ENCODE measurements at regions not wholly inside any gene's neighbourhood (a gene's known extent, or its start where the extent isn't known, plus 50 kb on each side); places are given as distances from the start of the nearest gene placed in this dataset.
"Not testable (repeated sequence)": the region's sequence is repeated elsewhere in the genome, so short reads cannot be mapped to it uniquely, and the experiment has no call there.

GRCh38 chr2:16970948-16971347 is 305.3 kb upstream of the CYRIA start:
- DNase-seq (ENCODE audit: low read depth), result not testable (repeated sequence)

DNA sequence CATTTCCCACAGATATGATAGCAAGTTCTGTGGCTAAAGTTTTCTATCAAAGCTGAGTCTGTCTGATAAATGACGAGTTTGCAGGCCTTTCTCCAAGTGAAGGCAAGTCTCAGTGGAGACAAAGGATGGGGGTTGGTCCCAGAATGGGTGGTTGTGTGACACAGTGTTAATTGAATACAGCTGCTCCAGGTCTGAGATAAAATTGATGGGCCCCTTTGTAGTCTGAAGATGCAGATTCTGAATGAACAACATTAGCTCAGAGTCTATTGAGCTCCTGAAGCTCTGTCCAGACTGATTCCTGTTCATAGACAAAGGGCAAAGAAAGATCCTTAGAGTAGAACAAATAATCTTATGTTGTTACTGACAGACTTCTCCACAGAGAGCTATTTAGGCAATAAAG is 296.9 kb upstream of the CYRIA start:
- no peak for DNase-seq (ENCODE audit: low read depth)

DNA sequence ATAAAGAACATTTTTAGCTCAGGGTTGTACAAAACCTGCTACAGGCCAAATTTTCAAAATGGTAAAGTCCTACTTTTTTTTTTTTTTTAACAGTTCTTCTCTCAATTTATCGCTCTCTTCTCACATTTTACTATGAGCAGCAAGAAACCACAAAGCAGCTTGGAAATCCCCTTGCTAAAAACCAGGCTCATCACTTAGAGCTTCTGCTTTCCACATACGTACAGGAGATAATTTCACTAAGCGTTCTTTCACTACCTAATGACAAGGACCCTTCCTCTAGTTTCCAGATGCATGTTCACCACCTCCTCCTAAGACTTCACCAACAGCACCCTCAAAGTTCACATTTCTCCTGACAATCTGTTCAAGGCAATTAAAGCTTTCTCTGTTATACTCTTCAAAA is 294.9 kb upstream of the CYRIA start:
- no peak for DNase-seq (ENCODE audit: low read depth)

- no peak for DNase-seq (ENCODE audit: low read depth)
Observed at GRCh38 chr2:16958266-16958665, 292.6 kb upstream of the CYRIA start.

- DNase-seq (ENCODE audit: low read depth), result no peak
Observed at GRCh38 chr2:16952805-16953204, 287.2 kb upstream of the CYRIA start.

- no peak for DNase-seq (ENCODE audit: low read depth)
Observed at GRCh38 chr2:16952368-16952767, 286.7 kb upstream of the CYRIA start.

DNA sequence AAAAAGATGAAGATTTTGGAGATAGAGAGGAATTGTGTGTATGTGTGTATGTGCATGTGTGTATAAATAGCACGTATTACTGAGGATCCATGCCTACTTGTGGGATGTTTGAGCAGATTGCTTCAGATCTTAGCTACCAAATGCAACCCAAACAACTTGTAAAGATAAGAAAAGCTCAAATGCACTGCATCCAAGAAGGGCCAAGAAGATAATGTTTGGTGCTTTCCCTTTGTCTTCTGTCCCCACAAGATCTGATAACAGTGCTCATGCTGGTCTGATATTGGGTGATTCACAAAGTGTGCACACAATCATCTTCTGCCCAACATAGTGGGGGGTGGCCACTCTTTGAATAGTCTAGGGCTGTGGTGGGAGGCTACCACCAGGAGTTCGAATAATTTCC is 284.8 kb upstream of the CYRIA start:
- no peak for DNase-seq (ENCODE audit: low read depth)

- no peak for DNase-seq (ENCODE audit: low read depth)
Observed at GRCh38 chr2:16948710-16949109, 283.1 kb upstream of the CYRIA start.

DNA sequence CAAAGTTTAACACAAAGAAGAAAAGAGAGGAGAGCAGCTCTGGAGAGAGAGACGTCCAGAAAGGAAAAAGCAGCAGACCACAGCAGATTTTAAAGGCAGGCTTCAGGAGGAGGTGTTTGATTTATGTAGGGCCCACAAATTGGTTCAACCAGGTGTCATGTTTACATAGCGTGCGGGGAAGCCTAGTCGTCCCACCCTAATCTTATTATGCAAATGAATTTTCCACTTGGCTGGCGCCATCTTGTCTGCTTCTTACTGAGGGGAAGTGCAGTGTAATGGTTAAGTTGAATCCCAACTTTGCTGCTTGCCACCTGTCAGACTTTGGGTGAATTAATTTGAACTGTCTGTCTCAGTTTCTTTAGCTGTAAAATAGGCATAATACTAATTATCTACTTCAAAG is 282.4 kb upstream of the CYRIA start:
- DNase-seq (ENCODE audit: low read depth), result no peak

DNA sequence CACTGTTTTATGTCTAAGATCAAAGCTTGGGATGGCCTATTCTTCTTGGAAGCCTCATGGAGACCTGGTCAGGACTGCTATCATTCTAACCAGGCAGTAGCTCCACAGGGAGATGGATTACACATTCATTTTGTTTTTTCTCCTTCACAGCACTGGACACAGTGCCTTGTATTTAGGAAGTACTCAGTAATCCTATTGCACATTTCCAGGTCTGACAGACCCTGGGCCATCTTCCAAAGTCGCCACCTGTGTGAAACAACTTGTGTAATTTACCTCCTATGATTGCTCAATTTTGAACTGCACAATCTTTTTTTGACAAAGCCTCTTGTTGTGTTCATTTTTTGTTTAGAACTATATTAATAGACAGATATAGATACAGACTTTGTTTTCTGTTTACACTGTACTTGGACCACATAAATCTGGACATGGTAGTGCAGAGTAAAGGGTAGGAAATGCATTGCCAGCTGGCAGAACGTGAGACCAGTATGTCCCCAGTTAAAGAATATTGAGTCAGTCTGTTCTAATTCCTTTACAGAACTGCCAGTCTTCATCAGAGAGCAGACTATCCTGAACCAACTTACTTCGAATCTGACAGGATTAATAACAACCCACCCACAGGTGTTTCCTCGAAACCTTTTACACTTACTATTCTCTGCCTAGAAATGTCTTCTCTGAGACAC is 277.8 kb upstream of the CYRIA start:
- no peak for DNase-seq (ENCODE audit: low read depth)

- DNase-seq (ENCODE audit: low read depth), result no peak
Observed at GRCh38 chr2:16940214-16940613, 274.6 kb upstream of the CYRIA start.

DNA sequence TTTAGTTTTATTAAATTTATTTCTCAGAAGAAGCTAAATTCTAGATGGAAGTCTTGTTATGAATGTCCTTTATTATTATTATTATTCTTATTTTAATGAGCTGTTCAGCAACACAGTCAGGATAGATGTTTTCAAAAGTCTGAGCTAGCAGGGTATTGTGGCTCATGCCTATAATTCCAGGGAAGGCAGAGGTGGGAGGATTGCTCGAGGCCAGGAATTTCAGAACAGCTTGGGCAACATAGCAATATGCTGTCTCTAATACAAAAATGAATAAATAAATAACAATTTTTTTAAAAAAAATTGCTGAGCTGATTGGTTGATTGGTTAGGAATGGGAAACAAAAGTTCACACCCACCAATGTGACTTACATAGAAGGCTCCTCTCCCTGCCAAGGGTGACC is 274.1 kb upstream of the CYRIA start:
- no peak for DNase-seq (ENCODE audit: low read depth)

- DNase-seq (ENCODE audit: low read depth), result no peak
Observed at GRCh38 chr2:16933355-16933754, 267.7 kb upstream of the CYRIA start.

DNA sequence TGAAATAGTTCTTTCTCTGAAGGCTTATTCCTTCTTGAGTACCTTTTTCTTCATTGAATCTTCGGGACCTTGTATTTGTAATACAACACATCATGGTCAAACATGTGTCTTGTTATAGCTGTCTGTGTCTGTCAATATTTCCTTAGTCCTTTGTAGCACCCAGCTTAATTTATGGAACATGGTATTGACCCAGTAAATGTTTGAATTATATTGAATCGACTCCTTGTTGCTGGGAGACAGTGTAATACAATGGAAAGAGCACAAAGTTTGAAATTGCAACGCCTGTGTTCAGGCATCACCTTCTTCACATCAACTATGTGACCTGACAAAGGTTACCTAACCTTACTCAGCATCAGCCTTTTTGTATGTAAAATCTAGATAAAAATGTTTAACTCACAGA is 267.2 kb upstream of the CYRIA start:
- no peak for DNase-seq (ENCODE audit: low read depth)

GRCh38 chr2:16931441-16931840 is 265.8 kb upstream of the CYRIA start:
- DNase-seq (ENCODE audit: low read depth), result no peak

DNA sequence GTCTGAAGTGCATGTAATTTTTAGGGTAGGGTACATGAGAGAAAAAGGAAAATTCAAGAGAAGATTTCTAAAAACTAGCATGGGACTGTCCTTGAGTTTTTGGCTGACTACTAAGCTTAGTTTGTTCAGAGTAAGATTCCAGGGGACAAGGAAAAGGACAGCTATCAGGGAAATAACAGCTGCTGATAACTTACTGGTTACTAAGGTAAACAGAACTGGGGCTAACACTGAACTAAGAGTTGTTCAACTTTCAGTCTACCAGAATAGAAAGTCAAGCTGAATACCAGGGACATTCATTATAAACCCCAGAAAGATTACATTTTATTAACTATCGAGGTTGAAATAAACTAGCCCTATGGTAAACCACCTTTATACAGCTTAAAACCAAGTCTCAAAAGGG is 261.8 kb upstream of the CYRIA start:
- DNase-seq (ENCODE audit: low read depth), result no peak

- no peak for DNase-seq (ENCODE audit: low read depth)
Observed at GRCh38 chr2:16925145-16925544, 259.5 kb upstream of the CYRIA start.

DNA sequence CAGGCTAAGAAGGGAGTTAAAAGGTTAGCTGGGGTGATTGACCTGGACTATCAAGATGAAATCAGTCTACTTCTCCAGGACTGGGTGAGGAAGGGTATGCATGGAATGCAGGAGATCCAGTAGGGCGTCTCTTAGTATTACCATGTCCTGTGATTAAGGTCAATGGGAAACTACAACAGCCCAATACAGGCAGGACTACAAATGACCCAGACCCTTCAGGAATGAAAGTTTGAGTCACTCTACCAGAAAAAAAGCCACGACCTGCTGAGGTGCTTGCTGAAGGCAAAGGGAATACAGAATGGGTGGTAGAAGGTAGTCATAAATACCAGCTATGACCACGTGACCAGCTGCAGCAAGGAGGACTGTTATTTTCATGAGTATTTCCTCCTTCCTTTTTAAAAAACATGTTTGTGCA is 249.7 kb upstream of the CYRIA start:
- not testable (repeated sequence) for DNase-seq (ENCODE audit: low read depth)

- DNase-seq (ENCODE audit: low read depth), result no peak
Observed at GRCh38 chr2:16911746-16912145, 246.1 kb upstream of the CYRIA start.

DNA sequence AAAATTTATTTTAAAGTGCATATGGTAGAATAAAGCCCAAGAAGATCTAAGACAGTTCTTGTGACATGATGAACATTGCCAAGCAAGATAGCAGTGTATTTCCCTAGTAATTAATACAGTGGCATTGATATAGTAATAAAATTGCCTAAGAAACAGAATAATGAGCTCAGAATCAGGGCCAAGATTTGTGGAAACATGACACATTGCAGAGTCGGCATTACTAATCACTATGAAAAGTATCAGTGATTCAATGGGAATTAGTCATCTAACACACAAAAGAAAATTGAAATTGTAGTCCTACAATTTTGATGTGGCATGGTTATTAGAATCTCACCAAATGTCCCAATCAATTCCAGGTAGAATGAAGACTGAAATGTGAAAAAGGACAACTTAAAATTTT is 243.0 kb upstream of the CYRIA start:
- DNase-seq (ENCODE audit: low read depth), result no peak

- no peak for DNase-seq (ENCODE audit: low read depth)
Observed at GRCh38 chr2:16907645-16908282, 242.1 kb upstream of the CYRIA start.

GRCh38 chr2:16905325-16905724 is 239.7 kb upstream of the CYRIA start:
- DNase-seq (ENCODE audit: low read depth), result not testable (repeated sequence)

DNA sequence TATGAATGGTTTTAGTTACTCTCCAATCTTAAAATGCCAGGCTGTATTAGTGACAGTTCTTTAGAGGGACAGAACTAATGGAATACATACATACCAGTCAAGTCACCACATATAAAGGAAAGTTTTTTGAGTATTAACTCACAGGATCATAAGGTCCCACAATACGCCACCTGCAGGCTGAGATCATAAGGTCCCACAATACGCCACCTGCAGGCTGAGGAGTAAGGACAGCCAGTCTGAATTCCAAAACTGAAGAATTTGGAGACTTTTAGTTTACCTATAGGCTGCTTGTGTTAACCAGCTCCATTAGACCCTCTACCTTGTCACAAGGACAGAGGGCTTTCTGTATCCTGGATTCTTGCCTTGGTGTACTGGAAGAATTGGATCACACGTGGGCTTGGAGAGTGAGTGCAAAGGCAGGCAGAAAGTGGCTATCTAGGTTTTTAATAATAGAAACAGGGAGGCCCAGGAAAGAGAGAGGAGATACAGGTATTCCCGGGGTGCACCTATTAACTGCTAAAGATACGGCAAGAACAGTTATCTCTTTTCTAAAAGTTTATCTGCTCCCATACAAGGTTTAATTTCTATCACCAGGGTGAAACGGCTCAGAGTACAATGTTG is 234.9 kb upstream of the CYRIA start:
- no peak for DNase-seq (ENCODE audit: low read depth)

DNA sequence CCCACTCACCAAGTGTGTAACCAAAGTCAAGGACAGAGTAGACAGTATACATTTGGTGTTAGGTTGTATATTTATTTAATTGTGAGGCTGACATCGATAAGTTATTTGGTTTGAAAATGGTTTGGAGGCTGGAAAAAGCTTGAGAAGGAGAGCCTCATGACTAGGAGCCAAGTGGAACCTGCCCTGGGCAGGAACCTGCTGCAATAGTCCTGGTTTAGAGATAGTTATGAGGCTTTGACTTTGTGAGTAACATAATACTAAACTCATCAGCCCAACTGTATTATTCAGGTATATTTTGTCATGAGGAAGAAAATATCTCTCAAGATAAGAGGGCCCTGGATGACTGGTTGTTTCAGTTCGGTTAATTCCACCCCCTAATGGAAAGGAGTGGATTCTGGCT is 234.3 kb upstream of the CYRIA start:
- no peak for DNase-seq (ENCODE audit: low read depth)
